ENCODE measurements at regions not wholly inside any gene's neighbourhood (a gene's known extent, or its start where the extent isn't known, plus 50 kb on each side); places are given as distances from the start of the nearest gene placed in this dataset.

DNA sequence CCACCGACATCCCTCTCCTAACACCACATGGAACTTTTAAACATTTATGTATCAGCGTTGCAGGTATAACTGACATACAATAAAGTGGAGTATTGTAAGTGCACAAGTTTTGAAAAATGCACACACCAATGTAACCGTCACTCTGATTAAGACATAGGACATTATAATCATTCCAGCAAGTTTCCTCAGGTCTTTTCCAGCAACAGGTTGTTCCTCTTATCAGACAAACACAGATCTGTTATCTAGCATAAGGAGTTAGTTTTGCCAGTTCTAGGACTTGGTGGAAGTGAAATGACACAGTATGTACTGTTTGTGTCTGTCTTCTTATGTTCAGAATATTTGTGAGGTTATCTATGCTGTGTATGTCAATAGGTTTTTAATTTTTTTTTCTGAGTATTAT lies 69.5 kb upstream of the TRPC7 start:
- TF ChIP-seq, protein P1, sequence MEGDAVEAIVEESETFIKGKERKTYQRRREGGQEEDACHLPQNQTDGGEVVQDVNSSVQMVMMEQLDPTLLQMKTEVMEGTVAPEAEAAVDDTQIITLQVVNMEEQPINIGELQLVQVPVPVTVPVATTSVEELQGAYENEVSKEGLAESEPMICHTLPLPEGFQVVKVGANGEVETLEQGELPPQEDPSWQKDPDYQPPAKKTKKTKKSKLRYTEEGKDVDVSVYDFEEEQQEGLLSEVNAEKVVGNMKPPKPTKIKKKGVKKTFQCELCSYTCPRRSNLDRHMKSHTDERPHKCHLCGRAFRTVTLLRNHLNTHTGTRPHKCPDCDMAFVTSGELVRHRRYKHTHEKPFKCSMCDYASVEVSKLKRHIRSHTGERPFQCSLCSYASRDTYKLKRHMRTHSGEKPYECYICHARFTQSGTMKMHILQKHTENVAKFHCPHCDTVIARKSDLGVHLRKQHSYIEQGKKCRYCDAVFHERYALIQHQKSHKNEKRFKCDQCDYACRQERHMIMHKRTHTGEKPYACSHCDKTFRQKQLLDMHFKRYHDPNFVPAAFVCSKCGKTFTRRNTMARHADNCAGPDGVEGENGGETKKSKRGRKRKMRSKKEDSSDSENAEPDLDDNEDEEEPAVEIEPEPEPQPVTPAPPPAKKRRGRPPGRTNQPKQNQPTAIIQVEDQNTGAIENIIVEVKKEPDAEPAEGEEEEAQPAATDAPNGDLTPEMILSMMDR (IDR thresholded peaks at IDR 0.05 in 2 of 3, conservative IDR thresholded peaks at IDR 0.05 in 1 of 3; ENCODE audit: control insufficient read depth in 2 of 3, extremely low read depth in 1 of 3, insufficient read depth in 1 of 3, low read depth in 3 of 3, low read length in 3 of 3): no peak
- TF ChIP-seq BHLHE40 (IDR thresholded peaks at IDR 0.05; ENCODE audit: borderline replicate concordance in 1 of 2, low read depth in 2 of 2, low read length in 1 of 2): no peak
- TF ChIP-seq RFX5 (IDR thresholded peaks at IDR 0.05; ENCODE audit: low read depth, low read length): no peak
- TF ChIP-seq EP300 (IDR thresholded peaks at IDR 0.05; ENCODE audit: borderline replicate concordance in 1 of 2, control insufficient read depth in 1 of 2, low read depth in 2 of 2, low read length in 2 of 2): no peak
- TF ChIP-seq RBBP5 (conservative IDR thresholded peaks at IDR 0.05): no peak
- no peak for TF ChIP-seq MYC (IDR thresholded peaks at IDR 0.05; ENCODE audit: insufficient read depth, insufficient read length, insufficient replicate concordance, low read length, severe bottlenecking)
- no peak for TF ChIP-seq EZH2 (IDR thresholded peaks at IDR 0.05; ENCODE audit: borderline replicate concordance, control insufficient read depth, low read depth, low read length)
- no peak for TF ChIP-seq POLR2A (IDR thresholded peaks at IDR 0.05; ENCODE audit: low read depth, low read length)
- TF ChIP-seq FOS (IDR thresholded peaks at IDR 0.05; ENCODE audit: borderline replicate concordance, extremely low read depth, insufficient read length): no peak
- TF ChIP-seq BMI1 (IDR thresholded peaks at IDR 0.05; ENCODE audit: borderline replicate concordance): no peak

Measured in GM12878 (cell line).